WTC11 (cell line): ENCODE measurements at regions not wholly inside any gene's neighbourhood (a gene's known extent, or its start where the extent isn't known, plus 50 kb on each side); places are given as distances from the start of the nearest gene placed in this dataset.

ENCODE experiments used
- ATAC-seq: fragments of 200-7000 bp; cut with Tn5 transposase; 2 replicates; pipeline ENCODE4 v1.10.0; 2021; ENCODE audit warnings: mild to moderate bottlenecking, moderate library complexity
- CTCF ChIA-PET: fragments of 300-600 bp; sonication (Branson Sonifier 250); formaldehyde crosslinking; loops from one replicate; lab custom pipeline; 2021; ENCODE audit warnings: antibody characterized with exemption; lab: Charles Lee
- POLR2A ChIA-PET: fragments of 350-600 bp; sonication (Branson Sonifier 250); formaldehyde crosslinking; loops from one replicate; lab custom pipeline; 2021; ENCODE audit warnings: antibody characterized with exemption; lab: Charles Lee
- DNase-seq: peaks from one replicate; pipeline ENCODE4 v3.0.0; 2021; ENCODE audit warnings: low spot score
- H3K27ac Mint-ChIP-seq: 2 replicates; pipeline ENCODE4 v1.8.0; 2021; ENCODE audit warnings: mixed read lengths
- H3K27me3 Mint-ChIP-seq: 2 replicates; pipeline ENCODE4 v1.8.0; 2021; ENCODE audit warnings: low read depth, mild to moderate bottlenecking, moderate library complexity, mixed read lengths
- H3K36me3 Mint-ChIP-seq: 2 replicates; pipeline ENCODE4 v1.8.0; 2021; ENCODE audit warnings: mixed read lengths
- H3K4me1 Mint-ChIP-seq: 2 replicates; pipeline ENCODE4 v1.8.0; 2022; ENCODE audit warnings: mixed read lengths
- H3K4me3 Mint-ChIP-seq: 2 replicates; pipeline ENCODE4 v1.8.0; 2021; ENCODE audit warnings: mild to moderate bottlenecking, moderate library complexity, mixed read lengths
- H3K9me3 Mint-ChIP-seq: 2 replicates; pipeline ENCODE4 v1.8.0; 2021; ENCODE audit warnings: mixed read lengths
- AFF4 ChIP-seq: sonication (generic); formaldehyde crosslinking; IDR thresholded peaks from 2 replicates; pipeline ENCODE4 v1.8.1; 2023; ENCODE audit warnings: mild to moderate bottlenecking, missing genetic modification reagents, borderline replicate concordance
- ATF2 ChIP-seq: sonication (generic); formaldehyde crosslinking; IDR thresholded peaks from 2 replicates; pipeline ENCODE4 v1.8.1; 2022; ENCODE audit warnings: low read depth, missing genetic modification reagents, borderline replicate concordance
- ATF6 ChIP-seq: sonication (generic); formaldehyde crosslinking; IDR thresholded peaks from 2 replicates; pipeline ENCODE4 v1.8.1; 2023; ENCODE audit warnings: mild to moderate bottlenecking, missing genetic modification reagents
- FOXP4 ChIP-seq: sonication (generic); formaldehyde crosslinking; IDR thresholded peaks from 2 replicates; pipeline ENCODE4 v1.8.0; 2022; ENCODE audit warnings: mild to moderate bottlenecking, missing genetic modification reagents
- GRHL2 ChIP-seq: fragments of 250-450 bp; sonication (Bioruptor Pico); IDR thresholded peaks from 2 replicates; pipeline ENCODE4 v1.8.0; 2022; ENCODE audit warnings: mild to moderate bottlenecking, moderate library complexity; ENCODE audit not compliant: insufficient replicate concordance, severe bottlenecking
- HMGXB4 ChIP-seq: sonication (generic); formaldehyde crosslinking; IDR thresholded peaks from 2 replicates; pipeline ENCODE4 v1.8.1; 2023; ENCODE audit warnings: mild to moderate bottlenecking, moderate library complexity, missing genetic modification reagents
- IRF2 ChIP-seq: sonication (generic); formaldehyde crosslinking; IDR thresholded peaks from 2 replicates; pipeline ENCODE4 v1.8.0; 2022; ENCODE audit warnings: low read depth, missing genetic modification reagents, borderline replicate concordance
- JUN ChIP-seq: sonication (generic); formaldehyde crosslinking; IDR thresholded peaks from 2 replicates; pipeline ENCODE4 v1.8.0; 2023; ENCODE audit warnings: mild to moderate bottlenecking, missing genetic modification reagents
- MYBL2 ChIP-seq: sonication (generic); formaldehyde crosslinking; IDR thresholded peaks from 2 replicates; pipeline ENCODE4 v1.8.1; 2023; ENCODE audit warnings: mild to moderate bottlenecking, moderate library complexity, missing genetic modification reagents
- PREB ChIP-seq: sonication (generic); formaldehyde crosslinking; IDR thresholded peaks from 2 replicates; pipeline ENCODE4 v1.8.1; 2022; ENCODE audit warnings: mild to moderate bottlenecking, missing genetic modification reagents, moderate library complexity, borderline replicate concordance
- SMAD4 ChIP-seq: sonication (generic); formaldehyde crosslinking; IDR thresholded peaks from 2 replicates; pipeline ENCODE4 v1.8.0; 2022; ENCODE audit warnings: mild to moderate bottlenecking, missing genetic modification reagents
- SP1 ChIP-seq: sonication (generic); formaldehyde crosslinking; conservative IDR thresholded peaks from 2 replicates; pipeline ENCODE4 v1.8.1; 2022; ENCODE audit warnings: missing genetic modification reagents
- ZBTB21 ChIP-seq: sonication (generic); formaldehyde crosslinking; IDR thresholded peaks from 2 replicates; pipeline ENCODE4 v1.8.1; 2023; ENCODE audit warnings: mild to moderate bottlenecking, missing genetic modification reagents, borderline replicate concordance
- ZNF232 ChIP-seq: sonication (generic); formaldehyde crosslinking; IDR thresholded peaks from 2 replicates; pipeline ENCODE4 v1.8.0; 2022; ENCODE audit warnings: mild to moderate bottlenecking, missing genetic modification reagents
- ZNF263 ChIP-seq: sonication (generic); formaldehyde crosslinking; IDR thresholded peaks from 2 replicates; pipeline ENCODE4 v1.8.1; 2022; ENCODE audit warnings: low read depth, mild to moderate bottlenecking, moderate library complexity, missing genetic modification reagents
- ZNF317 ChIP-seq: sonication (generic); formaldehyde crosslinking; IDR thresholded peaks from 2 replicates; pipeline ENCODE4 v1.8.1; 2023; ENCODE audit warnings: low read depth, mild to moderate bottlenecking, moderate library complexity, missing genetic modification reagents, borderline replicate concordance
- ZNF416 ChIP-seq: fragments of 250-450 bp; sonication (Bioruptor Pico); IDR thresholded peaks from 2 replicates; pipeline ENCODE4 v1.9.0; 2021; ENCODE audit warnings: mild to moderate bottlenecking, inconsistent platforms
- ZNF425 ChIP-seq: fragments of 250-450 bp; sonication (Bioruptor Pico); conservative IDR thresholded peaks from 2 replicates; pipeline ENCODE4 v1.9.0; 2021; ENCODE audit warnings: mild to moderate bottlenecking
- ZNF671 ChIP-seq: fragments of 250-450 bp; sonication (Bioruptor Pico); IDR thresholded peaks from 2 replicates; pipeline ENCODE4 v1.8.0; 2021; ENCODE audit warnings: mild to moderate bottlenecking
- ZSCAN18 ChIP-seq: fragments of 250-450 bp; sonication (Bioruptor Pico); IDR thresholded peaks from 2 replicates; pipeline ENCODE4 v2.1.2; 2022; ENCODE audit warnings: mild to moderate bottlenecking, moderate library complexity

- TF ChIP-seq MYBL2, result no peak
- no peak for TF ChIP-seq GRHL2
- no peak for TF ChIP-seq ATF2
- no peak for TF ChIP-seq IRF2 (CRISPR knock-in tag)
- no peak for TF ChIP-seq FOXP4 (CRISPR knock-in tag)
- TF ChIP-seq SMAD4 (CRISPR knock-in tag), result no peak
- TF ChIP-seq ZNF425 (CRISPR knock-in tag), result no peak
Measured at GRCh38 chr12:97745406-97746101, 282.9 kb downstream of the RMST start (continued).

- CTCF ChIA-PET, result no interaction called here
- Mint-ChIP-seq H3K27me3 (no peaks in the 10 kb centered on the region), H3K36me3 (no peaks in the 10 kb centered on the region), H3K27ac (no peak overlapping the region), H3K4me1 (no peaks in the 10 kb centered on the region), H3K4me3 (no peak overlapping the region), H3K9me3 (peaks cover 10% of the 10 kb centered on the region)
- POLR2A ChIA-PET, result no interaction called here
- DNase-seq (no peak), ATAC-seq (no peak)
- no peak for TF ChIP-seq ZNF416
- TF ChIP-seq SP1 (CRISPR knock-in tag), result no peak
- TF ChIP-seq ZNF317 (CRISPR knock-in tag), result no peak
- no peak for TF ChIP-seq PREB
- no peak for TF ChIP-seq HMGXB4 (CRISPR knock-in tag)
- TF ChIP-seq JUN, result no peak
- no peak for TF ChIP-seq AFF4
- TF ChIP-seq ZSCAN18, result no peak
- no peak for TF ChIP-seq ATF6 (CRISPR knock-in tag)
- no peak for TF ChIP-seq ZBTB21 (CRISPR knock-in tag)
- no peak for TF ChIP-seq ZNF232 (CRISPR knock-in tag)
- TF ChIP-seq ZNF671 (CRISPR knock-in tag), result no peak
- TF ChIP-seq ZNF263, result no peak
Measured at GRCh38 chr12:97748298-97748697, 285.7 kb downstream of the RMST start.
